ENCODE measurements at regions not wholly inside any gene's neighbourhood (a gene's known extent, or its start where the extent isn't known, plus 50 kb on each side); places are given as distances from the start of the nearest gene placed in this dataset.

DNA sequence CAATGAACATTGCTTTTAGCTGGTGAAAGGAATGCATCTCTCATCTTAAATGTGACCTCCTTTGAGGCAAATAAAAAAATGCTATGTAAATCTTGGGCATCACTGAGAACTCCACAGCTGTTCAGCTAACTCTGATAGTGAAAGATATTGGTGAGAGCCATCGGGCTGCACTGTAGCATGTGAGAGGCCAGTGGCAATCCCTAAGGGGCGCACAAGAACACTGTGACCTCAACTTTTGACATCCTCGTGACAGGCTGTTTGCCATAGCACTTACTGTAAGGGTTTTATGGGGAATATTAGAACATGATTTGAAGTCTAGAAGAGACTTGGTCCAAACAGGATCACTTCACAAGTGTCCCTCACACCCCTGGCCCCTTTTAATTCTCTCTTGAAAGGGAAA is 697.9 kb downstream of the MCTP2 start:
- ChIA-PET CTCF (no interaction called here), POLR2A (no interaction called here)
- no peak overlapping the region for H3K9ac ChIP-seq
- no peak overlapping the region for H2AFZ ChIP-seq (ENCODE audit: low read depth)
- H3K9me2 ChIP-seq = no peaks in the 10 kb centered on the region
- H3K27ac ChIP-seq (ENCODE audit: low read depth in 2 of 2, low read length in 1 of 2) = no peak overlapping the region
- no peaks in the 10 kb centered on the region for H3F3A ChIP-seq (replicated peaks; ENCODE audit: insufficient read depth)
- no peak overlapping the region for H3K4me3 ChIP-seq (ENCODE audit: low read depth in 2 of 2, low read length in 1 of 2)
- no peaks in the 10 kb centered on the region for H3K4me1 ChIP-seq (ENCODE audit: control insufficient read depth in 1 of 2, insufficient read depth in 2 of 2, low read depth in 1 of 2, low read length in 1 of 2)
- 3% methylated on average over 3 of the region's 3 CpGs for WGBS (ENCODE audit: low lambda C conversion rate)
- no peaks in the 10 kb centered on the region for H3K27me3 ChIP-seq (ENCODE audit: insufficient read depth)
- H3K4me2 ChIP-seq = no peak overlapping the region
- no peaks in the 10 kb centered on the region for H3K79me2 ChIP-seq (ENCODE audit: insufficient read depth)
- TF ChIP-seq FOXJ3 (CRISPR knock-in tag; IDR thresholded peaks at IDR 0.05) (no peak), SMC3 (IDR thresholded peaks at IDR 0.05; ENCODE audit: low read depth, low read length) (no peak), SIN3A (IDR thresholded peaks at IDR 0.05; ENCODE audit: borderline replicate concordance, low read depth, low read length) (no peak), TEAD4 (IDR thresholded peaks at IDR 0.05; ENCODE audit: borderline replicate concordance, insufficient read depth) (no peak), RCOR1 (IDR thresholded peaks at IDR 0.05; ENCODE audit: low read length) (no peak), FOXM1 (IDR thresholded peaks at IDR 0.05; ENCODE audit: low read depth) (no peak), TAF1 (IDR thresholded peaks at IDR 0.05; ENCODE audit: borderline replicate concordance, low read depth, low read length) (no peak), GABPA (IDR thresholded peaks at IDR 0.05; ENCODE audit: low read depth) (no peak), NFIC (IDR thresholded peaks at IDR 0.05; ENCODE audit: borderline replicate concordance) (no peak), POLR2AphosphoS5 (IDR thresholded peaks at IDR 0.05; ENCODE audit: low read depth, low read length) (no peak), JUND (IDR thresholded peaks at IDR 0.05) (no peak), FOSL2 (IDR thresholded peaks at IDR 0.05; ENCODE audit: borderline replicate concordance, low read depth) (no peak)
- TF ChIP-seq, protein P1, sequence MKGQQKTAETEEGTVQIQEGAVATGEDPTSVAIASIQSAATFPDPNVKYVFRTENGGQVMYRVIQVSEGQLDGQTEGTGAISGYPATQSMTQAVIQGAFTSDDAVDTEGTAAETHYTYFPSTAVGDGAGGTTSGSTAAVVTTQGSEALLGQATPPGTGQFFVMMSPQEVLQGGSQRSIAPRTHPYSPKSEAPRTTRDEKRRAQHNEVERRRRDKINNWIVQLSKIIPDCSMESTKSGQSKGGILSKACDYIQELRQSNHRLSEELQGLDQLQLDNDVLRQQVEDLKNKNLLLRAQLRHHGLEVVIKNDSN (IDR thresholded peaks at IDR 0.05; ENCODE audit: borderline replicate concordance, low read depth) = no peak
- TF ChIP-seq, protein P2, sequence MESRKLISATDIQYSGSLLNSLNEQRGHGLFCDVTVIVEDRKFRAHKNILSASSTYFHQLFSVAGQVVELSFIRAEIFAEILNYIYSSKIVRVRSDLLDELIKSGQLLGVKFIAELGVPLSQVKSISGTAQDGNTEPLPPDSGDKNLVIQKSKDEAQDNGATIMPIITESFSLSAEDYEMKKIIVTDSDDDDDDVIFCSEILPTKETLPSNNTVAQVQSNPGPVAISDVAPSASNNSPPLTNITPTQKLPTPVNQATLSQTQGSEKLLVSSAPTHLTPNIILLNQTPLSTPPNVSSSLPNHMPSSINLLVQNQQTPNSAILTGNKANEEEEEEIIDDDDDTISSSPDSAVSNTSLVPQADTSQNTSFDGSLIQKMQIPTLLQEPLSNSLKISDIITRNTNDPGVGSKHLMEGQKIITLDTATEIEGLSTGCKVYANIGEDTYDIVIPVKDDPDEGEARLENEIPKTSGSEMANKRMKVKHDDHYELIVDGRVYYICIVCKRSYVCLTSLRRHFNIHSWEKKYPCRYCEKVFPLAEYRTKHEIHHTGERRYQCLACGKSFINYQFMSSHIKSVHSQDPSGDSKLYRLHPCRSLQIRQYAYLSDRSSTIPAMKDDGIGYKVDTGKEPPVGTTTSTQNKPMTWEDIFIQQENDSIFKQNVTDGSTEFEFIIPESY (IDR thresholded peaks at IDR 0.05; ENCODE audit: borderline replicate concordance, low read depth) = no peak
- TF ChIP-seq, protein P3, sequence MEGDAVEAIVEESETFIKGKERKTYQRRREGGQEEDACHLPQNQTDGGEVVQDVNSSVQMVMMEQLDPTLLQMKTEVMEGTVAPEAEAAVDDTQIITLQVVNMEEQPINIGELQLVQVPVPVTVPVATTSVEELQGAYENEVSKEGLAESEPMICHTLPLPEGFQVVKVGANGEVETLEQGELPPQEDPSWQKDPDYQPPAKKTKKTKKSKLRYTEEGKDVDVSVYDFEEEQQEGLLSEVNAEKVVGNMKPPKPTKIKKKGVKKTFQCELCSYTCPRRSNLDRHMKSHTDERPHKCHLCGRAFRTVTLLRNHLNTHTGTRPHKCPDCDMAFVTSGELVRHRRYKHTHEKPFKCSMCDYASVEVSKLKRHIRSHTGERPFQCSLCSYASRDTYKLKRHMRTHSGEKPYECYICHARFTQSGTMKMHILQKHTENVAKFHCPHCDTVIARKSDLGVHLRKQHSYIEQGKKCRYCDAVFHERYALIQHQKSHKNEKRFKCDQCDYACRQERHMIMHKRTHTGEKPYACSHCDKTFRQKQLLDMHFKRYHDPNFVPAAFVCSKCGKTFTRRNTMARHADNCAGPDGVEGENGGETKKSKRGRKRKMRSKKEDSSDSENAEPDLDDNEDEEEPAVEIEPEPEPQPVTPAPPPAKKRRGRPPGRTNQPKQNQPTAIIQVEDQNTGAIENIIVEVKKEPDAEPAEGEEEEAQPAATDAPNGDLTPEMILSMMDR (IDR thresholded peaks at IDR 0.05) = no peak
- TF ChIP-seq, protein P4, sequence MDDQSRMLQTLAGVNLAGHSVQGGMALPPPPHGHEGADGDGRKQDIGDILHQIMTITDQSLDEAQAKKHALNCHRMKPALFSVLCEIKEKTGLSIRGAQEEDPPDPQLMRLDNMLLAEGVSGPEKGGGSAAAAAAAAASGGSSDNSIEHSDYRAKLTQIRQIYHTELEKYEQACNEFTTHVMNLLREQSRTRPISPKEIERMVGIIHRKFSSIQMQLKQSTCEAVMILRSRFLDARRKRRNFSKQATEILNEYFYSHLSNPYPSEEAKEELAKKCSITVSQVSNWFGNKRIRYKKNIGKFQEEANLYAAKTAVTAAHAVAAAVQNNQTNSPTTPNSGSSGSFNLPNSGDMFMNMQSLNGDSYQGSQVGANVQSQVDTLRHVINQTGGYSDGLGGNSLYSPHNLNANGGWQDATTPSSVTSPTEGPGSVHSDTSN (IDR thresholded peaks at IDR 0.05) = no peak
- no peaks in the 10 kb centered on the region for H4K20me1 ChIP-seq (ENCODE audit: insufficient read depth)
- DNase-seq = no peak
- no peaks in the 10 kb centered on the region for H3K36me3 ChIP-seq (replicated peaks in 1 of 2; ENCODE audit: control insufficient read depth in 1 of 2, insufficient read depth in 2 of 2, low read length in 1 of 2)
- no peaks in the 10 kb centered on the region for H3K9me3 ChIP-seq
